ENCODE measurements at regions not wholly inside any gene's neighbourhood (a gene's known extent, or its start where the extent isn't known, plus 50 kb on each side); places are given as distances from the start of the nearest gene placed in this dataset.

GRCh38 chr3:73874161-73874560, 249.4 kb upstream of the PDZRN3 start:
- Mint-ChIP-seq H3K27me3 (no peaks in the 10 kb centered on the region), H3K36me3 (no peaks in the 10 kb centered on the region), H3K4me3 (no peak overlapping the region), H3K4me1 (no peaks in the 10 kb centered on the region), H3K27ac (no peak overlapping the region), H3K9me3 (peaks cover 1% of the 10 kb centered on the region)
- POLR2A ChIA-PET = no interaction called here
- ATAC-seq (ENCODE audit: low read depth) = no peak
- no peak for DNase-seq

DNA sequence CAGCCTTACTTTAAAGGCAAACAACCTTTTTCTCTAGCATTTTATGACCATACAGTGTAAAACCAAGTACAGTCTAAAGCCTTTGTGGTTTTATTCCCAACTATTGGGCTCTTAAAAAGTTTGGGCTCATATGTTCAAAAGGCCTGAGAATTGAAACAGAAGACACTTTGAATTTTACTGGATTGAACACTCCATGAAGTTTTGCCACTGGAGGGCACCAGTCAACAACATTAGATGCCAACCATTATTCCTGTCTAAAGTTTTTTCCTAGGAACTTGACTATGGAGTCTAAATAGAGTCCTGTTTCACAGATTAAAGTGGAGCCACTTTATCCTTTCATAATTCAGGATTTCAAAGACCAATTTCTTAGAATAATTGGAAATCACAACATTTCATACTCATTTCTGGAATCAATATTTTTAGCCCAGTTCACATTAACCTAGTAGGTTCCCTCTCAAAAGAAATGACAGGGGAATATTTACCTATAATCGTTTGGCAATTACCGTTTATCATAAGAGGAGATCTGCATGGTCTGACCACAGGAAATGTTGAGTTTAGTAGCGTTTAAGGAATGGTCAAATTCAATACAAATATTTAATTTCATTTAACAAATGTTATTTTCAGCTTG, 244.1 kb upstream of the PDZRN3 start:
- ATAC-seq (ENCODE audit: low read depth) = no peak
- POLR2A ChIA-PET = no interaction called here
- Mint-ChIP-seq H3K4me1 (no peaks in the 10 kb centered on the region), H3K36me3 (no peaks in the 10 kb centered on the region), H3K4me3 (no peak overlapping the region), H3K27me3 (no peaks in the 10 kb centered on the region), H3K9me3 (peaks cover 1% of the 10 kb centered on the region), H3K27ac (no peak overlapping the region)
- DNase-seq = no peak

DNA sequence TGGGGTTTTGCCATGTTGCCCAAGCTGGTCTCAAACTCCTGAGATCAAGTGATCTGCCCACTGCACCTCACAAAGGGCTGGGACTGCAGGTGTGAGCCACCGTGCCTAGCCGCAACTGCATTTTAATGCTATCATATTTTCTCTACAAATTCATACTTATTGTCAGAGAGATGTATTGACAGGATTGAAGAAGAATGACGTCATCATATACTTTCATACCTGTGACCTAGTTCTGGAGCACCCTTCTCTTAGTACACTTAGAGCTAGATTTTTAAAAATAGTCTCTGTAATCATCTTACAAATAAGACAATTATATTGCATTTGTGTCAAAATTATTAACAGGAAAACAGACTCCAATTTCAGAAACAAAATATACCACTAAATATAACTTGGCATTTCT, 242.8 kb upstream of the PDZRN3 start:
- Mint-ChIP-seq H3K9me3 (peaks cover 1% of the 10 kb centered on the region), H3K27me3 (no peaks in the 10 kb centered on the region), H3K27ac (no peak overlapping the region), H3K4me3 (no peak overlapping the region), H3K4me1 (no peaks in the 10 kb centered on the region), H3K36me3 (no peaks in the 10 kb centered on the region)
- ATAC-seq (ENCODE audit: low read depth) (no peak), DNase-seq (no peak)
- POLR2A ChIA-PET = no interaction called here

DNA sequence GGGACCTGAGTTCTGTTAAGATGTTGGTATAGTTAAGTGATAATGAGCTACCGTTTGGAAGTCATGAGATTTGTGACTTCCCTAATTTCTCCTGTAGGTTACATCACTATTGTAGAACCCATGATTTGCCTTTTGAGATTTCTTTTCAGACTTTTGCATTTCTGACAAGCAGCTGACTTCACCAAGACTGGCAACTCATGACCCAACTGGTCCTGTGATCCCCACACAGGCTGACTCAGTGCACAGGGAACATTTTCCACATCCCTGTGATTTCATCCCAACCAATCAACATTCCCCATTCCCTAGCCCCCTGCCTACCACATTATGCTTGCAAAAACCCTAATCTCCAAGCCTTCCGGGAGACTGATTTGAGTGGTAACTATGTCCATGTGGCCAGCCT, 242.1 kb upstream of the PDZRN3 start:
- Mint-ChIP-seq H3K27ac (no peak overlapping the region), H3K4me1 (no peaks in the 10 kb centered on the region), H3K9me3 (peaks cover 1% of the 10 kb centered on the region), H3K4me3 (no peak overlapping the region), H3K27me3 (no peaks in the 10 kb centered on the region), H3K36me3 (no peaks in the 10 kb centered on the region)
- POLR2A ChIA-PET = no interaction called here
- no peak for DNase-seq
- no peak for ATAC-seq (ENCODE audit: low read depth)

DNA sequence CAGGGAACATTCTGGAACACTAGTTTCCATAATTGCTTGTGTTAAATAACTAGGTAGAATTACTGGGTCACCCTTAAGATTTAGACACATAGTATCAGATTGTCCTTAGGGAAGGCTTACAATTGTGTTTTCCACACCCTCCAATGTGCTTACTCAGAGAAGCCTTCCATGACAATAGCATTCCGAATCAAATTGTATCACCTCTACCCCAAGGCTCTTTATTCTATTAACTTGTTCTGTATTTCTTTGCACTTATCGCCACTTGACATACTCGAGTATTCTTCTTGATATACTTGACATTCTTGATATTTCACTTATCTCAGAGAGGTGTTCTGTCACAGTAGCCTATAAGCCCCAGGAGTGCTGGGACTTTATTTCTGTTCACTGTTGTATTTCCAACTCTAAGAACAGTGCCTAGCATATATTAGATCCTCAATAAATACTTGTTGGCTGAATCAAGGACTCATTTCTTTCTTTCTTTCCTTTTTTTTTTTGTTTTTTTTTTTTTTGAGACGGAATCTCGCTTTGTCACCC, 238.9 kb upstream of the PDZRN3 start:
- no peak for ATAC-seq (ENCODE audit: low read depth)
- H3K27me3 Mint-ChIP-seq = no peaks in the 10 kb centered on the region
- H3K4me1 Mint-ChIP-seq = no peaks in the 10 kb centered on the region
- H3K36me3 Mint-ChIP-seq = no peaks in the 10 kb centered on the region
- POLR2A ChIA-PET = no interaction called here
- no peak for DNase-seq
- no peaks in the 10 kb centered on the region for H3K9me3 Mint-ChIP-seq
- H3K4me3 Mint-ChIP-seq = no peak overlapping the region
- no peak overlapping the region for H3K27ac Mint-ChIP-seq

DNA sequence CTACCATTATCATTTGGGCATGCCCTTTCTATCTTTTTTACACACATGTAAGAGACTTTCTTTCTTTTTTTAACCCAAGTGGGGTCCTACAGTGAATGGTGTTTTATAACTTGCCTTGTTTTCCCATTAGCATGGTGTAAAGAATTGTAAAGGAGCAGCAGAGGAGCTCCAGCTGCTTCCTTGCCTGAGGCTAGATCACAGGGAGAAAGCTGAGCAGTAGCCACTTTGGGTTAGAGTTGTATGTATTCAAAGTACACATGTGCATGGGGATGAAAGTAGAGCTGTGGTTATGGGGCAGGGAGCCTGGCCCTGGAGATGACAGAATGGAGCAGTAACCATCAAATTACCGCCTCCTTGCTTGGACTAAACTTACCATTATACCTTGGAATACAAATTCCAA, 231.1 kb upstream of the PDZRN3 start:
- Mint-ChIP-seq H3K9me3 (no peaks in the 10 kb centered on the region), H3K27ac (no peak overlapping the region), H3K4me3 (no peak overlapping the region), H3K4me1 (no peaks in the 10 kb centered on the region), H3K36me3 (no peaks in the 10 kb centered on the region), H3K27me3 (no peaks in the 10 kb centered on the region)
- POLR2A ChIA-PET = no interaction called here
- ATAC-seq (ENCODE audit: low read depth) (no peak), DNase-seq (no peak)

DNA sequence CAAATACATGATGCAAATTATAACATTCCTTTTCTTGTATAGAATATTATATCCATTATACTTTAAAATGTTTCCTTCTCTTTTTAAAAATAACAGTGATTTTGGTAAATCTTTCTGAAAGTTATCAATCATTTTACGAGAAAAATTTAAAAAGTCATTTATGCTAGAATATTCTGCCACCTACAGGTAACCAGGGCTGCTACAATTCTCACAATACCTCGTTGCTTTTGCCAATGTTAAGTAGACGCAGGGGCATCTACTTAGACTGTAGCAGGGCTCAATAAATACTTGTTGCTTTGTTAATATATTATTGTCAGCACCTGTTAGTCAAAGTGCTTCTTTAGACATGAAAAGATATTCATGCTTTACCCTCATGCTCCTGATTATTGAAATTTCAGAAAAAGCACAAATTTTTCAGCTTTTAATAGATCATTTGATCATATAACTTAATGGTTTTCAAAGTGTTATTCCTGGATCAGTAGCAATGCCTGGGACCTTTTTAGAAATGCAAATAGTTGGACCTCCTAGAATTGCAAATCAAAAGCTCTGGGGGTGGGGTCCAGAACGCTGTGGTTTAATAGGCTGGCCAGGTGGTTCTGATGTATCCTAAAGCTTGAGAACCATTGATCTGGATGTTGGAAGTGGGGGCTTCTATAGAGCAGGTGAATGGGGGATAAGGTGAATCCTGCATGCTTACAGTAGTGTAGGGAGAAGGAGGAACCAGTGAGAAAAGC, 223.6 kb upstream of the PDZRN3 start:
- DNase-seq = no peak

DNA sequence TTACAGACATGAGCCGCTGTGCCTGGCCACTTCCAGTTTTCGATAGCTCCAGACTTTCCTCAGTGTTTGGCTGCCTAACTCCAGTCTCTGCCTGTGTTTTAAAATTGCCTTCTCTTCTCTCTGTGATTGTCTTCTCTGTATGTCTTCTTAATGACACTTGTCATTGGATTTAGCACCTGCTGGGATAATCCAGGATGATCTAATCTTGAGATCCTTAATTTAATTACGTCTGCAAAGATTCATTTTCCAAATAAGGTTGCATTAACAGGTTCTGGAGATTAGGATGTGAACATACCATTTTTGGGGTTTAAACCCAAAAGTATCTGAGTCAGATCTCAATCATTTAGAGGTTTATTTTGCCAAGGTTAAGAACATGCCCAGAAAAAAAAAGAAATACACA, 222.2 kb upstream of the PDZRN3 start:
- ATAC-seq (ENCODE audit: low read depth) (no peak), DNase-seq (no peak)
- Mint-ChIP-seq H3K4me3 (no peak overlapping the region), H3K27ac (no peak overlapping the region), H3K27me3 (no peaks in the 10 kb centered on the region), H3K36me3 (no peaks in the 10 kb centered on the region), H3K9me3 (peaks cover 1% of the 10 kb centered on the region), H3K4me1 (no peaks in the 10 kb centered on the region)
- POLR2A ChIA-PET = no interaction called here

More for the DNA sequence above, 223.6 kb upstream of the PDZRN3 start:
- H3K27me3 Mint-ChIP-seq = no peaks in the 10 kb centered on the region
- POLR2A ChIA-PET = no interaction called here
- ATAC-seq (ENCODE audit: low read depth) = no peak
- peaks cover 1% of the 10 kb centered on the region for H3K9me3 Mint-ChIP-seq
- no peak overlapping the region for H3K27ac Mint-ChIP-seq
- H3K4me1 Mint-ChIP-seq = no peaks in the 10 kb centered on the region
- no peak overlapping the region for H3K4me3 Mint-ChIP-seq
- H3K36me3 Mint-ChIP-seq = no peaks in the 10 kb centered on the region

- no peaks in the 10 kb centered on the region for H3K36me3 Mint-ChIP-seq
- POLR2A ChIA-PET = no interaction called here
- H3K4me1 Mint-ChIP-seq = no peaks in the 10 kb centered on the region
These were observed 214.3 kb upstream of the PDZRN3 start for GRCh38 chr3:73839032-73839431.

DNA sequence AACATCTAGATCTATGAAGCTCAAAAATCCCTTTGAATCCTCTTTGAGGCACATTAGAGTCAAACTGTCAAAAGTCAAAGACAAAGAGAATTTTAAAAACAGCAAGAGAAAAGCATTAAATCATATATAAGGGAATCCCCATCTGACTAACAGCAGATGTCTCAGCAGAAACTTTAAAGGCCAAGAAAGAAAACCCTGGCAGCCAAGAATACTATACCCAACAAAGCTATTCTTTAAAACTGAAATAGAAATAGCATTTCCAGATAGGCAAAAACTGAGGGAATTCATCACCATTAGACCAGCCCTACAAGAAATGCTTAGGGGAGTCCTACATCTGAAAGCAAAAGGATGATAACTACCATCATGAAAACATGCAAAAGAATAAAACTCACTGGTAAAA, 211.2 kb upstream of the PDZRN3 start:
- Mint-ChIP-seq H3K36me3 (no peaks in the 10 kb centered on the region), H3K27me3 (no peaks in the 10 kb centered on the region), H3K4me1 (no peaks in the 10 kb centered on the region), H3K27ac (no peak overlapping the region), H3K4me3 (no peak overlapping the region), H3K9me3 (peaks cover 6% of the 10 kb centered on the region)
- ATAC-seq (ENCODE audit: low read depth) = no peak
- DNase-seq = no peak
- POLR2A ChIA-PET = no interaction called here

More at GRCh38 chr3:73839032-73839431, 214.3 kb upstream of the PDZRN3 start:
- DNase-seq (no peak), ATAC-seq (ENCODE audit: low read depth) (no peak)
- no peaks in the 10 kb centered on the region for H3K27me3 Mint-ChIP-seq
- no peak overlapping the region for H3K4me3 Mint-ChIP-seq
- peaks cover 12% of the 10 kb centered on the region for H3K9me3 Mint-ChIP-seq
- no peak overlapping the region for H3K27ac Mint-ChIP-seq

- H3K27me3 Mint-ChIP-seq = no peaks in the 10 kb centered on the region
- ATAC-seq (ENCODE audit: low read depth) = no peak
- H3K4me3 Mint-ChIP-seq = no peak overlapping the region
- H3K36me3 Mint-ChIP-seq = no peaks in the 10 kb centered on the region
- H3K27ac Mint-ChIP-seq = no peak overlapping the region
- POLR2A ChIA-PET = no interaction called here
- peaks cover 4% of the 10 kb centered on the region for H3K9me3 Mint-ChIP-seq
- no peak for DNase-seq
- no peaks in the 10 kb centered on the region for H3K4me1 Mint-ChIP-seq
These were observed 207.7 kb upstream of the PDZRN3 start for GRCh38 chr3:73832426-73832825.

- no peaks in the 10 kb centered on the region for H3K9me3 Mint-ChIP-seq
- no peak overlapping the region for H3K4me3 Mint-ChIP-seq
- ATAC-seq (ENCODE audit: low read depth) (no peak), DNase-seq (no peak)
- H3K27me3 Mint-ChIP-seq = no peaks in the 10 kb centered on the region
- H3K27ac Mint-ChIP-seq = no peak overlapping the region
- H3K4me1 Mint-ChIP-seq = no peaks in the 10 kb centered on the region
- POLR2A ChIA-PET = no interaction called here
- no peaks in the 10 kb centered on the region for H3K36me3 Mint-ChIP-seq
These were observed 203.6 kb upstream of the PDZRN3 start for GRCh38 chr3:73828348-73828747.

DNA sequence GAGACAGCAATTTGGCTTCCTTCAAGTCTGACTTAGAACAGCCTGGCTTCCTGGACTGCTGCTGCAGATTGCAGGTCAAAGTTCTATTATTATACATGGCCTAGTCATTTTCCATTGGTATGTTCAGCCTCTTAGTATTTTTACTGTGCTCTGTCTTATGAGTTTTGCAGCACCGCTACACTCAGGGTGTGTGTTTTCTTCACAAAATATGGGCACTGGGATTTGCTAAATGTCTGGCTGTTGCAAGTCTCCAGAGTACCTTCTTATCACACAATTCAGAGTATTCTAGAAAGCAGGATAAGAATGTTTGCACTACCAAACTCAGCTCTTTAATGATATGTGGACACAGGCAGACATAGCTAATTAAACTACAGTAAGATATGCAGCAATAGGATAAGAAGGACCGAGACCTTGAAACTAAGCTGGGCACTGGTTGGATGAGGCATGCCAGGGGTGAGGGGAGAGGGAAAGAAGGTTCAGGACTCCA, 203.0 kb upstream of the PDZRN3 start:
- ATAC-seq (ENCODE audit: low read depth) (no peak), DNase-seq (no peak)
- Mint-ChIP-seq H3K4me3 (no peak overlapping the region), H3K4me1 (no peaks in the 10 kb centered on the region), H3K9me3 (peaks cover 1% of the 10 kb centered on the region), H3K36me3 (no peaks in the 10 kb centered on the region), H3K27me3 (no peaks in the 10 kb centered on the region), H3K27ac (no peak overlapping the region)
- POLR2A ChIA-PET = no interaction called here

DNA sequence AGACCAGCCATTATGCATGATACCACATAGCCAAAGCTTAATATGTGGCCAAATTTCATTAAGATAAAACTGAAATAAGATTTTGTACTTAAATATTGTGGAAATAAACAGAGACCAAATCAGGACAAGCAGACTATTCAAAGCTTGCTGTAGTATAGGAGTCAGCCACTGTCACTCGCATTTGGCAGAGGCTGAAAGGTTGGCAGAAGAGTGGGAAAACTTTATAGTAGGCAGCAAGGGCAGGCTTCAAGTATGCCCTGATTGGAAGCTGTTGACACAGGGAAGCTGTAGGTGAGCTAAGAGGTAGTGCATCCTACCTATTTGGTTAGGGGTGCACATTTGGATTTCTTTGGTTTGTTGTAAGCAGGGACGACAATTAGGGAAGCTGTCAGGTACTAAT, 202.5 kb upstream of the PDZRN3 start:
- no peak overlapping the region for H3K27ac Mint-ChIP-seq
- POLR2A ChIA-PET = no interaction called here
- H3K4me1 Mint-ChIP-seq = no peaks in the 10 kb centered on the region

More for the DNA sequence above, 202.5 kb upstream of the PDZRN3 start:
- no peak overlapping the region for H3K4me3 Mint-ChIP-seq
- ATAC-seq (ENCODE audit: low read depth) = no peak
- H3K9me3 Mint-ChIP-seq = peaks cover 2% of the 10 kb centered on the region
- no peak for DNase-seq
- no peaks in the 10 kb centered on the region for H3K36me3 Mint-ChIP-seq
- no peaks in the 10 kb centered on the region for H3K27me3 Mint-ChIP-seq
